Hepatocyte (in vitro differentiated cells): ENCODE measurements at regions not wholly inside any gene's neighbourhood (a gene's known extent, or its start where the extent isn't known, plus 50 kb on each side); places are given as distances from the start of the nearest gene placed in this dataset.

Source experiments
- EZH2 ChIP-seq: fragments of 200-600 bp; sonication (generic); IDR thresholded peaks from 2 replicates; pipeline ENCODE4 v1.6.1; 2016; ENCODE audit warnings: antibody characterized with exemption, mild to moderate bottlenecking, borderline replicate concordance
- EZH2phosphoT487 ChIP-seq: fragments of 200-600 bp; sonication (generic); IDR thresholded peaks from one replicate; pipeline ENCODE4 v1.6.1; 2018; ENCODE audit warnings: antibody characterized with exemption, mild to moderate bottlenecking, low read depth, moderate library complexity; ENCODE audit not compliant: unreplicated experiment, severe bottlenecking
- TF ChIP-seq, protein P1 (sequence below): fragments of 200-600 bp; sonication (generic); IDR thresholded peaks from 2 replicates; pipeline ENCODE4 v1.5.1; 2016; ENCODE audit warnings: antibody characterized with exemption, mild to moderate bottlenecking; ENCODE audit not compliant: poor library complexity

DNA sequence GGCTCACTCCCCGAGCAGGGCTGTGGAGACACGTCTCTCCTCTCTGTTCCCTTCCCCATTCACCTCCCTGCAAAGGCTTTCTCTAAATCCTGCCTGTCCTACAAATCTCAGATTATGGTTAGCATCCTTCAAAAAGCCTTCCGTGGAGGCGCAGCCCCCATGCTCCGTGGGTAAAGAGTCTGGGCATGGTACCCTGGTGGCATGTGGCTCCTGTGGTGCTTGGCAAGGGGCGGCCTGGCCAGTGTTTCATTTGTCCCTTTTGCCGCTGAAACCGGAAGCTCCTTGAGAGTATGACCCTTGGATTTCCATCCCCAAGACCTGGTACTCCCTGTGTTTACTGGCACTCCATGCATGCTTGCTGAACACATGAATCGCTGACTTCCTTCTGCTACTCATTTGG, 839.3 kb upstream of the SALL3 start:
- TF ChIP-seq, protein P1, sequence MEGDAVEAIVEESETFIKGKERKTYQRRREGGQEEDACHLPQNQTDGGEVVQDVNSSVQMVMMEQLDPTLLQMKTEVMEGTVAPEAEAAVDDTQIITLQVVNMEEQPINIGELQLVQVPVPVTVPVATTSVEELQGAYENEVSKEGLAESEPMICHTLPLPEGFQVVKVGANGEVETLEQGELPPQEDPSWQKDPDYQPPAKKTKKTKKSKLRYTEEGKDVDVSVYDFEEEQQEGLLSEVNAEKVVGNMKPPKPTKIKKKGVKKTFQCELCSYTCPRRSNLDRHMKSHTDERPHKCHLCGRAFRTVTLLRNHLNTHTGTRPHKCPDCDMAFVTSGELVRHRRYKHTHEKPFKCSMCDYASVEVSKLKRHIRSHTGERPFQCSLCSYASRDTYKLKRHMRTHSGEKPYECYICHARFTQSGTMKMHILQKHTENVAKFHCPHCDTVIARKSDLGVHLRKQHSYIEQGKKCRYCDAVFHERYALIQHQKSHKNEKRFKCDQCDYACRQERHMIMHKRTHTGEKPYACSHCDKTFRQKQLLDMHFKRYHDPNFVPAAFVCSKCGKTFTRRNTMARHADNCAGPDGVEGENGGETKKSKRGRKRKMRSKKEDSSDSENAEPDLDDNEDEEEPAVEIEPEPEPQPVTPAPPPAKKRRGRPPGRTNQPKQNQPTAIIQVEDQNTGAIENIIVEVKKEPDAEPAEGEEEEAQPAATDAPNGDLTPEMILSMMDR: no peak
- TF ChIP-seq EZH2phosphoT487 (no peak), EZH2 (no peak)
